T47D (cell line): ENCODE measurements at regions not wholly inside any gene's neighbourhood (a gene's known extent, or its start where the extent isn't known, plus 50 kb on each side); places are given as distances from the start of the nearest gene placed in this dataset.

Source experiments
- DNase-seq, 2 experiments: peaks; one replicate each; pipeline versions ENCODE4 v3.0.0 to v3.0.0-alpha.2; 2011 to 2012; ENCODE audit warnings: low read depth in 1 of 2, low spot score in 1 of 2
- JUND ChIP-seq: IDR thresholded peaks from 2 replicates; pipeline ENCODE4 v1.6.1; 2012; ENCODE audit warnings: low read depth
- in situ Hi-C: cut with HindIII; loops from 2 replicates; pipeline ENCODE4 v1.10.0; 2016; ENCODE audit warnings: low sequenced_read_pairs, low pct_unique_long_range_greater_than_20kb

GRCh38 chr5:88115211-88115610 is 153.4 kb downstream of the TMEM161B start:
- no peak for TF ChIP-seq JUND
- DNase-seq, result no peak
- in situ Hi-C loops, result no loop called here

- in situ Hi-C loops, result no loop called here
- DNase-seq, result peak in 1 of 2 experiments; percentile 42
- no peak for TF ChIP-seq JUND
Observed at GRCh38 chr5:88113429-88113828, 155.2 kb downstream of the TMEM161B start.

GRCh38 chr5:88109818-88110217 is 158.8 kb downstream of the TMEM161B start:
- DNase-seq, result no peak
- no peak for TF ChIP-seq JUND
- in situ Hi-C loops, result no loop called here

- TF ChIP-seq JUND, result no peak
- in situ Hi-C loops, result no loop called here
- DNase-seq, result no peak
Observed at GRCh38 chr5:88108490-88109279, 160.0 kb downstream of the TMEM161B start.

- in situ Hi-C loops, result no loop called here
- TF ChIP-seq JUND, result no peak
Observed at GRCh38 chr5:88094906-88095496, 173.6 kb downstream of the TMEM161B start.

GRCh38 chr5:88094403-88094802 is 174.2 kb downstream of the TMEM161B start:
- in situ Hi-C loops, result no loop called here
- DNase-seq, result no peak
- no peak for TF ChIP-seq JUND

More at GRCh38 chr5:88094906-88095496, 173.6 kb downstream of the TMEM161B start:
- DNase-seq, result no peak

- TF ChIP-seq JUND, result no peak
- no peak for DNase-seq
- in situ Hi-C loops, result no loop called here
Observed at GRCh38 chr5:88093765-88094164, 174.9 kb downstream of the TMEM161B start.

- in situ Hi-C loops, result no loop called here
- TF ChIP-seq JUND, result no peak
- no peak for DNase-seq
Observed at GRCh38 chr5:88092958-88093605, 175.6 kb downstream of the TMEM161B start.

- in situ Hi-C loops, result no loop called here
- TF ChIP-seq JUND, result no peak
- no peak for DNase-seq
Observed at GRCh38 chr5:88092358-88092757, 176.3 kb downstream of the TMEM161B start.

- no peak for DNase-seq
- in situ Hi-C loops, result no loop called here
- no peak for TF ChIP-seq JUND
Observed at GRCh38 chr5:88090506-88090905, 178.1 kb downstream of the TMEM161B start.

GRCh38 chr5:88089719-88090390 is 178.8 kb downstream of the TMEM161B start:
- no peak for TF ChIP-seq JUND
- in situ Hi-C loops, result no loop called here
- DNase-seq, result no peak

- TF ChIP-seq JUND, result no peak
- DNase-seq, result no peak
- in situ Hi-C loops, result no loop called here
Observed at GRCh38 chr5:88085462-88085861, 183.2 kb downstream of the TMEM161B start.

GRCh38 chr5:88081877-88082276 is 186.8 kb downstream of the TMEM161B start:
- in situ Hi-C loops, result no loop called here
- TF ChIP-seq JUND, result no peak
- no peak for DNase-seq
